GM12872 (cell line): ENCODE measurements at regions not wholly inside any gene's neighbourhood (a gene's known extent, or its start where the extent isn't known, plus 50 kb on each side); places are given as distances from the start of the nearest gene placed in this dataset.

Experiments used
- TF ChIP-seq, protein P1 (sequence below): IDR thresholded peaks from 3 replicates; pipeline ENCODE4 v1.5.1; 2011; ENCODE audit warnings: low read depth, mild to moderate bottlenecking, low read length, moderate library complexity; ENCODE audit not compliant: insufficient read depth

DNA sequence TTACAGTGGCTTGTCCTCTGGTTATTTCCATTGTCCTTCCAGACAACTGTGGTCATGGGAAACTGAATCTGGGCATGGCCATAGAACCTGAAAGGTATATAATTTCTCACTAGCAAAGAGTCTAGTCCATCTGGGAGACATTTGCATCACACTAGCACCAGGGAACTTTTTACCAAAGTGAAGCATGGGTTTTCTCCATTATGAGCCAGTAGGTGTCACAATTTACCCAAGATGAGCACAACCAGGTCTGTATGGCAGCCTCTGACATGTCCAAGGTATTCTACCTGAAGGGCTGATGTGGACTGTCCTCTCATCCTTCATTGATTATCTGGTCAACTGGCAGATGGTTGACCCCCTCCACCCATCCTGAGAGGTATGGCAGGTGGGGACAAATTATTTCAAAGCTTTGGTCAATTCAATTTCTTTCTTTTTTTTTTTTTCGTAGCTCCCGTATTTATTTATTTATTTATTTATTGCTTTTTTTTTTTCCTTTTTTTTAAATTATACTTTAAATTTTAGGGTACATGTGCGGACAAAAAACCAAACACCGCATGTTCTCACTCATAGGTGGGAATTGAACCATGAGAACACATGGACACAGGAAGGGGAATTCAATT is 425.9 kb downstream of the TMEM135 start:
- TF ChIP-seq, protein P1, sequence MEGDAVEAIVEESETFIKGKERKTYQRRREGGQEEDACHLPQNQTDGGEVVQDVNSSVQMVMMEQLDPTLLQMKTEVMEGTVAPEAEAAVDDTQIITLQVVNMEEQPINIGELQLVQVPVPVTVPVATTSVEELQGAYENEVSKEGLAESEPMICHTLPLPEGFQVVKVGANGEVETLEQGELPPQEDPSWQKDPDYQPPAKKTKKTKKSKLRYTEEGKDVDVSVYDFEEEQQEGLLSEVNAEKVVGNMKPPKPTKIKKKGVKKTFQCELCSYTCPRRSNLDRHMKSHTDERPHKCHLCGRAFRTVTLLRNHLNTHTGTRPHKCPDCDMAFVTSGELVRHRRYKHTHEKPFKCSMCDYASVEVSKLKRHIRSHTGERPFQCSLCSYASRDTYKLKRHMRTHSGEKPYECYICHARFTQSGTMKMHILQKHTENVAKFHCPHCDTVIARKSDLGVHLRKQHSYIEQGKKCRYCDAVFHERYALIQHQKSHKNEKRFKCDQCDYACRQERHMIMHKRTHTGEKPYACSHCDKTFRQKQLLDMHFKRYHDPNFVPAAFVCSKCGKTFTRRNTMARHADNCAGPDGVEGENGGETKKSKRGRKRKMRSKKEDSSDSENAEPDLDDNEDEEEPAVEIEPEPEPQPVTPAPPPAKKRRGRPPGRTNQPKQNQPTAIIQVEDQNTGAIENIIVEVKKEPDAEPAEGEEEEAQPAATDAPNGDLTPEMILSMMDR: peak; percentile 31; the same call in 1 of the 3 replicates

DNA sequence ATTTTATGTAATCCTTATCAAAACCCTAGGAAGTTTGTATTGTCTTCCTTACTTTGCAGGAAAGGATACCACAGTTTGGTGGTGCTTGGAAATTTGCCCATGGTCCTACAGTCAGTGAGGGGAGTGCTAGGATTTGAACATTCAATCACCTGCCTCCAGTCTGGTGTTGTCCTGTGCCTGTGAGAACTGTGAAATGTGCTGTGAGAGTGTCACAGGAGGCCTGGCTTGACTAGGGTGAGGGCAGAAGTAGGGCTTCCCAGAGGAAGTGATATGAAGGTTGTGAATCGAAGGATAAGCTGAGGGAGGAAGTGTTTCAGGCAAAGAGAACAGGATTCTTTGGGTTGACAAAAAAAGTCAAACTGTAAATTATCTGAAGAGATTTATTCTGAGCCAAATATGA is 424.4 kb downstream of the TMEM135 start:
- TF ChIP-seq, protein P1: no peak

DNA sequence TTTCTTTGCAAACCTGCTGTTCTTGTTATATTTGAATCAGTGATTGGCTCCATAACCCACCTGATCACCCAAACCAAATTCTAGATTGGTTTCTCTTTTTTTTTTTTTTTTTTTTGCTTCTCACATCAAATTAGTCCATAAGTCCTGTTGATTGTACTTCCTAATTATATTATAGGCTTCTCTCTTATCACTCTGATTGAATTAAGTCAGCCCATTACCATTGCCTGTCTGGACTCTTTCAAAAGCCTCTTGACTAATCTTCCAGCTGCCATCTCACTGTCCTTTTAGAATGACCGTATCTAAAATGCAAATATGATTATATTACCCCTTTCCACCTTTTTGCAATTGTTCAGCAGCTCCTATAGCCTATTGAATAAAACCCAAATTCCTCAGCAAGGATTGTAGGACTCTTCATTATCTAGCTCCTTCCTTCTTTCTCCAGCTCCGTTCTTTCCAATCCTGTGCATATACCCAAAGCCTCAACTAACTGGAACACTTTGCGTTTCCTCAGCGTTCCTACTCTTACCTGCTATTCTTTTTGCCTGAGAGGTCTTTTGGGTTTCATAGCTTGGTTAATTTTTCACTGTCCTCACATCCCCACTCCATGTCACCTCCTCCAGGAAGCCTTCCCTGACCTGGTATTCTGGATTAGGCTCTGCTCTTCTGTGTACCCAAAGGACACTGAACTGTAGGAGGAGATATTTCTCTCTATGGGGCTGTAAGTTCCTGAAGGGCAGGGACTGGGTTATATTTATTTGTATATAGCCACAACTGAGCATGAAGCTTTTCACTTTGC is 423.3 kb downstream of the TMEM135 start:
- TF ChIP-seq, protein P1: no peak

DNA sequence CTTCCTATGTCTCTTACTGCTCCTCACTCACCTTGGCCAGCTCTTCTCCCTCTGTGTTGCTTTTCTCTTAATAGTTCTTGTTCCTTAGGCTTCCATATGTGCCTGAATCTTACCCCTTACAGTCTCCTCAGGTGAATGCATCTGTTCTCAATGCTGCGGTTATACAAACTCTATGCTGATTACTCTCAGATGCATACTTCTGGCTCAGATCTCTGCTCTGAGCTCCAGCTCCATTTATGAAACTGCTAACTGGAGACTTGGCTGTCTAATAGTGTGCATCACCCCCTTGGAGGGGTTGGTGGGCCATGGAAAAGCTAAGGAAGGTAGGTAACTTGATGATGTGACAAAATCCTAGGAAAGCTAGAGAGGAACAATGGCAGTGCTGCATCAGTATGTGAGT is 422.5 kb downstream of the TMEM135 start:
- TF ChIP-seq, protein P1: no peak

DNA sequence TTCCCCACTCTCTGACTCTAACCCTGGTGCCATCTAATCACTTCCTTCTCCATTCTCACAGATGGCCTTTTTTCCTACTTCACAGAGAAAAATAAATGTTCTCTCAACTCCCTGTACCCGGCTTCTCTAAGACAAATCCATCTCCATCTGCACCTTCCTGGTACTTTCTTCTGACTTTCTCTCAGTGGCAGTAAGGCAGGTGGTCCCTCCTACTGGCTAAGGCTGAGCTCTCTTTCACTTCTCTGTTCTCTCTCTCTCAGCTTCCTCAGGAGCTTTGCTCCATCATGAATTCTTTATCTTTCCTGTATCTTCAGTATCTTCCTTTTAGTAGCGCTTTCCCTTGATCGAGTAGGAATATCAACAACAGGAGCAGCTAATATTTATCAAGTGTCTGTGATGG is 421.6 kb downstream of the TMEM135 start:
- TF ChIP-seq, protein P1: no peak

DNA sequence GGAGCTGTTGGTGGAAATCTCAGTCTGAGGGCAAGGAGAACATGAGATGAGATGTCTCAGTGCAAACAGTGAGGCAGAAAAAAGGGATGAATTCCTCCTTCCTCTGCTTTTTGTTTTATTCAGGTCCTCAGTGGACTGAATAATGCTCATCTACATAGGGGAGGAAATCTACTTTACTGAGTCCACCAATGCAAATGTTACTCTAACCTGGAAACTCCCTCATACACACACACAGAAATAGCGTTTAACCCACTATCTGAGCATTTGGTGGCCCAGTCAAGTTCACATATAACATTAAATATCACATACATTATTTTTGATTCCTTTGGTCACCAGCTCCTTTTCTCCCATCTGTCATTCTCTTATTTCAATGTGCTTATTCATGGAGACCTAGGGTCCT is 418.8 kb downstream of the TMEM135 start:
- TF ChIP-seq, protein P1: no peak

DNA sequence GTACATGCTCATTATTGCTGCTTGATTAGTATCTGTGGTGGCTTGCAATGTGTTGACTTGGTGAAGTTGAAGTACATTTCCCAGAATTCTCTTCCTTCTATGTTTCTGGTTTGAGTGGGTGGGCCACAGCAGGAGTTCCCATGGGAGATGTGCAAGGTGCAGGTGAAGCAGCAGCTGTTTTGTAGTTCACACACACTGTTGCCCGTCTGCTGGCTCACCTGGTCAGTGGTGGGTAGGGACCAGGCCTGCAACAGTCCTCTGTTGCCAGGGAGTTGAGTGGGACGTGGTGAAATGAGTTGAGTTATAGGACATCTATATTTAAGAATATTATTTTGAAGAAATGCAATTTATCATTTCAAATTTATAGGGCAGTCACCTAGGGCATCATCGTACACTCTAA is 417.4 kb downstream of the TMEM135 start:
- TF ChIP-seq, protein P1: no peak
